ENCODE measurements at regions not wholly inside any gene's neighbourhood (a gene's known extent, or its start where the extent isn't known, plus 50 kb on each side); places are given as distances from the start of the nearest gene placed in this dataset.

GRCh38 chr3:193080821-193081365, 160.1 kb upstream of the PLAAT1 start:
- TF ChIP-seq EZH2phosphoT487 (IDR thresholded peaks at IDR 0.05; ENCODE audit: unreplicated experiment) (no peak), CTCF (conservative IDR thresholded peaks at IDR 0.05; ENCODE audit: low read depth in 2 of 2) (no peak), POLR2AphosphoS5 (IDR thresholded peaks at IDR 0.05; ENCODE audit: low read depth) (no peak), CREB1 (CRISPR knock-in tag; IDR thresholded peaks at IDR 0.05; ENCODE audit: low read depth) (no peak), REST (IDR thresholded peaks at IDR 0.05; ENCODE audit: unreplicated experiment) (no peak), EZH2 (IDR thresholded peaks at IDR 0.05; ENCODE audit: low read depth, unreplicated experiment) (no peak)
